LNCAP (cell line): ENCODE measurements at regions not wholly inside any gene's neighbourhood (a gene's known extent, or its start where the extent isn't known, plus 50 kb on each side); places are given as distances from the start of the nearest gene placed in this dataset.

Experiments used
- TF ChIP-seq, protein P1 (sequence below): fragments of 450-650 bp; IDR thresholded peaks from 2 replicates; pipeline ENCODE4 v1.5.1; 2017; ENCODE audit warnings: mild to moderate bottlenecking

DNA sequence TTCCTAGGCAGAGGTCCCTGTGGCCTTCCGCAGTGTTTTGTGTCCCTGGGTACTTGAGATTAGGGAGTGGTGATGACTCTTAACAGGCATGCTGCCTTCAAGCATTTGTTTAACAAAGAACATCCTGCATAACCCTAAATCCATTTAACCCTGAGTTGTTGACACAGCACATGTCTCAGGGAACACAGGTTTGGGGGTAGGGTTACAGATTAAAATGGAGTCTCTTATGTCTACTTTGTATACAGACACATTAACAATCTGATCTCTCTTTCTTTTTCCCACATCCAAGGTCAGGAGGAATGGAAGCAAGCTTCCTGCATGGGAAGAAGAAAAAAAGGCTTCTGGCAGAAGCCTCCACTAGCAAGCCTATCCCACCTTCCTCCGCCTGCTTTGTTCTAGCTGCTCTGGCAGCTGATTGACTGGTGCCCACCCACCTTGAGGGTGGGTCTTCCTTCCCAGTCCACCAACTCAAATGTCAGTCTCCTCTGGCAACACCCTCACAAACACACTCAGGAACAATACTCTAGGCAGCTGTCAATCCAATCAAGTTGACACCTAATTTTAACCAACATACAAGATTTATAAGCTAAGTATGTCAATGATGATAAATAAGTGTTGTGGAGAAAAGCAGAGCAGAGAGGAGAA is 176.5 kb upstream of the CCZ1B start:
- TF ChIP-seq, protein P1, sequence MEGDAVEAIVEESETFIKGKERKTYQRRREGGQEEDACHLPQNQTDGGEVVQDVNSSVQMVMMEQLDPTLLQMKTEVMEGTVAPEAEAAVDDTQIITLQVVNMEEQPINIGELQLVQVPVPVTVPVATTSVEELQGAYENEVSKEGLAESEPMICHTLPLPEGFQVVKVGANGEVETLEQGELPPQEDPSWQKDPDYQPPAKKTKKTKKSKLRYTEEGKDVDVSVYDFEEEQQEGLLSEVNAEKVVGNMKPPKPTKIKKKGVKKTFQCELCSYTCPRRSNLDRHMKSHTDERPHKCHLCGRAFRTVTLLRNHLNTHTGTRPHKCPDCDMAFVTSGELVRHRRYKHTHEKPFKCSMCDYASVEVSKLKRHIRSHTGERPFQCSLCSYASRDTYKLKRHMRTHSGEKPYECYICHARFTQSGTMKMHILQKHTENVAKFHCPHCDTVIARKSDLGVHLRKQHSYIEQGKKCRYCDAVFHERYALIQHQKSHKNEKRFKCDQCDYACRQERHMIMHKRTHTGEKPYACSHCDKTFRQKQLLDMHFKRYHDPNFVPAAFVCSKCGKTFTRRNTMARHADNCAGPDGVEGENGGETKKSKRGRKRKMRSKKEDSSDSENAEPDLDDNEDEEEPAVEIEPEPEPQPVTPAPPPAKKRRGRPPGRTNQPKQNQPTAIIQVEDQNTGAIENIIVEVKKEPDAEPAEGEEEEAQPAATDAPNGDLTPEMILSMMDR: no peak

DNA sequence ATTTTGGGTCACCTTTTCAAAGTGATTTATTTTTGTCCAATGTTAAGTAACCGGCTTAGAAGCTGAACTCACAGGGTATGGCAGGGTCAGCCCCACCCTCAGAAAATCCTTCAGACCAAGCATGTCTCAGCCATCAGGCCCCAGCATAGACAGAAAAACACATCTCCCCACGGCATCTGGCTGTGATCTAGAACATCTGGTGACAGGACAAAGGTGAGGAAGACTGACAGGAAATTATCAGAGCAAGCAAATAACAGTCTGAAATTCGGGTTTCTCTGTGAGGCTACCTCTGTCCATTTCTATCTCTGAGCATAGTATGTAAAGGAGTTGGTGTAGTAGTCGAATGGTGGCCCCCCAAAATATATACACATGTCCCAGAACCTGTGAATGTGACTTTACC is 177.0 kb upstream of the C1GALT1 start:
- TF ChIP-seq, protein P1: no peak

DNA sequence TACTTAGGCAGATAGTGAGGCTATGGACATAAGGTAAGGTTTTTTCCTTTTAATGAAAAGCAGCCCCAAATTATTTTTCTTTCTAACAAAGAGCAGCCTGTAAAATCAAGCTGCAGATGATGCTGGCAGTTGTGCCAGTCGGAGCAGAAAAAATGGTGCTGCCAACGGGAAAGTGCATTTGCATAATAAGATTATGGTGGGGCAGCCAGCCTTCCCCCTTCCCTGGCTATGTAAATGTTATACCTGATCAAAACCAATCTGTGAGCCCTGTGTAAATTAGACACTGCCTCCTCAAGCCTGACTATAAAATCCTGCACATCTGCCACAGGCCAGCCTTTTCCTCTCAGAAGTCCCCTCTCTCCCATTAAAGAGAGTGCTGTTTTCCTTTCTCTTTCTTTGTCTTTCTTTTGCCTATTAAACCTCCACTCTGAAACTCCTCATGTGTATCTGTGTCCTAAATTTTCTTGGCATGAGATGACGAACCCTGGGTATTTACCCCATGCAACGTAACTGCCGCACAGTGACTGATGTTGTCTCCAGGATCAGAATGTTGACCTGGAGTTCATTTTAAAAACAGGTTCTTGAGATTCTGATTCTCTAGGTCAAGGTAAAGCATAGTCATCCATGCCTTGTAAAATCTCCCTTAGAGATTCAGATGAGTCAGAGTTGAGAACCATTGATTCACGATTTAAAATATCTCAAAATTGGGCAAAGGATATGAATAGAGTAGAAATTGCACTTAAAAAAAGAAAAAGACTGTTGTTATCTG is 167.3 kb upstream of the C1GALT1 start:
- TF ChIP-seq, protein P1: no peak

DNA sequence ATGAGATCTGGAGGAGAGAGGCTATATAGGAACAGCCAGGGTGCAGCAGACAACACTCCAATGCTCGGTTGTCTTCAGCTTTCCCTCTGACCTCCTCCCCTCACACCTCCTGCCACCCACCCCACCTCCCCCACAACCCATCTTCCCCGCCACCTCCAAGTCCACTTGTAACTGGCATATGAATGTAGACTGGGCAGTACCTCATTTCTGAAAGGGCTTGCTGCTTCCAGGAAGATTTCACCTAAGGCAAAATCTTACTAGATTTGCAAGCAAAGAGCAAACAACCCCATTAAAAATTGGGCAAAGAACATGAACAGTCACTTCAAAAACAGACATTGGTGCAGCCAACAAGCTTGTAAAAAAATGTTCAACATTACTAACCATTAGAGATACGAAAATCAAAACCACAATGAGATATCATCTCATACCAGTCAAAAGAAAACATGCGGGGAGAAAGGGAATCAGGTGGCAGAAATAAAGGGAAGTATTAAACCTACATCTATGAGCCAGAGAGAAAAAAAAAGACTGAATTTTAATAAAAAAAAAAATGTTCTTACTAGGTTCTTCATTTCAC is 164.6 kb upstream of the C1GALT1 start:
- TF ChIP-seq, protein P1: no peak

DNA sequence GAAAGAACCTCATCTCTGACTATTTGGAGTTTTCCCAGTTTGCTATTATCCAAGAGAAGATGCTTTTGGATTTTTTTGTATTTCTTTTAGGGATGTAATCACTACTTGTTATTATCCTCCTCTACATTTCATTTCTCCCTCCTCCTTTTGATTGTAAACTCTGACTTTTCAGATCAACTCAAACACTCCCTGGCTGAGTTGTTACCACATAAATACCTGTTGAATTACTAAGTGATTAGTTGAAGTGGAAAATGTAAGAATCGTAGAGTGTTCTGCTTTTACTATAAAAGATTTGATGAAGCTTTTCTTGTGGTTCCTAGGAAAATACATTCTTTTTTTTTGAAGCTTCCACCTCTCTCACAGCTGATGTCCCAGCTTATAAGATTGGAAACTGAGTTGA is 164.1 kb upstream of the C1GALT1 start:
- TF ChIP-seq, protein P1: no peak

DNA sequence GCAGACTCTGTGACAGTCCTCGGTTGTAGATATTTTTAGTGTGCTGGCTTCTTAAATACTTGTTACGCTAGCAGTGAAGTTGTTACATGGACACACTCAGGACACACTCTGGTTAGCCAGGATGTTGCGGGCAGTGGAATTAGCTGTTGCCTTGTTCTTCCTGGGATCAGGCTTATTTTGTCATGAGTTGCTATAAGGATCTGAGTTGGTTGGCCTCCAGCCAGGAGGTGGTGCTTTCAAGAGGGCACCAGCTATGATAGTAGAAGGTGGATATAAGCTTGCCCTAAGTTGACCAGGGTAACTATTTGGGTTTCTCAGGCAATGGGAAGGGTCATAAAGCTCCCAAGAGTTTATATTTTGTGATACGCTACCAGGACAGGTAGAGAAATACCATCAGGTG is 150.1 kb upstream of the C1GALT1 start:
- TF ChIP-seq, protein P1: no peak

DNA sequence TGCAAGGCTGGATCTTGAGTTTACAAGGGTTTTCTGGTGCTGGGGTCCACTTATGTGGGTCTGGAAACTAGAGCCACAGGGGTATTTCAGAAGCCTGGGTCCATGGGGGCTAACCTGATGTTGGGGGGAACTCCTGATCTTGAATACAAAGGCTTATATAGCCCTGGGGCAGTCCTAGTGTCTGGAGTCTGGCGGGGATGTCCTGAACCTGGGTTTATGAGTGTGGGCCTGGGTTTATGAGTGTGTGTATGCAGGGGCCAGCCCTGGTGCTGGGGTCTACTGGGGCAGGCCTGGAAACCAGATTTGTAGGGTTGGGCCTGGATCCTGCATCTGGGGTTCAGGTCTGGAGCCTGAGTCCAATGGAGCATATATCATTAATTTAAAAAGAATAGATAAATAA is 146.5 kb upstream of the C1GALT1 start:
- TF ChIP-seq, protein P1: no peak
